K562 (cell line): ENCODE measurements at regions not wholly inside any gene's neighbourhood (a gene's known extent, or its start where the extent isn't known, plus 50 kb on each side); places are given as distances from the start of the nearest gene placed in this dataset.

Source experiments
- ATAC-seq: fragments of 200-7000 bp; cut with Tn5 transposase; 3 replicates; pipeline ENCODE4 v1.9.1; 2020; ENCODE audit warnings: moderate library complexity
- BruUV-seq: library from RNA; stranded (reverse); fragments of 400-500 nt; replicated peaks from 2 replicates; lab custom pipeline; 2021; lab: Mats Ljungman, UMichigan
- CTCF ChIA-PET: fragments of 300-600 bp; formaldehyde crosslinking; extraction: SDS; loops from one replicate; lab custom pipeline; 2021; ENCODE audit warnings: low intra/inter-chr PET ratio; lab: Yijun Ruan, JAX
- POLR2A ChIA-PET: fragments of 300-600, 350-650 bp; sonication (Branson Sonifier 250); formaldehyde crosslinking; extraction: SDS; loops from one replicate; lab custom pipeline; 2021; ENCODE audit warnings: antibody characterized with exemption, inconsistent platforms; lab: Yijun Ruan, JAX
- DNase-seq, 4 experiments: peaks; one replicate each; pipeline versions ENCODE4 v3.0.0 to v3.0.0-alpha.2; 2011 to 2018; ENCODE audit warnings: low spot score in 3 of 4, mixed read lengths in 3 of 4; ENCODE audit errors: extremely low read depth in 1 of 4
- FAIRE-seq: peaks from 2 replicates; lab custom pipeline; 2011; peaks lifted over from hg19 to GRCh38; lab: Jason Lieb, UNC
- H2AFZ ChIP-seq: 2 replicates; pipeline ENCODE4 v1.6.0; 2011; ENCODE audit warnings: low read depth, low read length, control low read depth, inconsistent platforms
- H3K27ac ChIP-seq: fragments of 200-600 bp; 3 replicates; pipeline ENCODE4 v1.8.0; 2011; ENCODE audit warnings: low read depth, mild to moderate bottlenecking, control low read depth, inconsistent platforms, low read length, moderate library complexity, mixed read lengths; ENCODE audit errors: extremely low read depth
- H3K27me3 ChIP-seq, 2 experiments: fragments of 300-600 bp in 1 of 2; 2 replicates in 1 of 2; 3 replicates in 1 of 2; pipeline versions ENCODE4 v1.6.0 to v1.8.0; 2011; ENCODE audit warnings: inconsistent platforms in 2 of 2, low read length in 2 of 2, mild to moderate bottlenecking in 1 of 2, mixed read lengths in 1 of 2, moderate library complexity in 1 of 2; ENCODE audit not compliant: control insufficient read depth in 2 of 2, insufficient read depth in 2 of 2
- H3K36me3 ChIP-seq: fragments of 300-600 bp; 3 replicates; pipeline ENCODE4 v1.8.0; 2011; ENCODE audit warnings: mild to moderate bottlenecking, low read length, inconsistent platforms; ENCODE audit not compliant: control insufficient read depth, insufficient read depth
- H3K4me1 ChIP-seq, 2 experiments: fragments of 200-600 bp in 1 of 2; replicated peaks in 1 of 2; 2 replicates in 1 of 2; 3 replicates in 1 of 2; pipeline versions ENCODE4 v1.5.1 to v1.8.0; 2011; ENCODE audit warnings: inconsistent platforms in 2 of 2, low read length in 2 of 2, mild to moderate bottlenecking in 1 of 2, mixed read lengths in 1 of 2, moderate library complexity in 1 of 2; ENCODE audit not compliant: control insufficient read depth in 2 of 2, insufficient read depth in 2 of 2
- H3K4me2 ChIP-seq: 2 replicates; pipeline ENCODE4 v1.6.1; 2011; ENCODE audit warnings: low read length, control low read depth, inconsistent platforms, mixed read lengths; ENCODE audit not compliant: insufficient read depth
- H3K4me3 ChIP-seq: fragments of 200-600 bp; sonication (generic), shearing (Covaris generic); 2 replicates; pipeline ENCODE4 v1.5.1; 2016; ENCODE audit warnings: control low read depth, inconsistent platforms
- H3K79me2 ChIP-seq: fragments of 200-600 bp; 3 replicates; pipeline ENCODE4 v1.8.0; 2011; ENCODE audit warnings: low read length, inconsistent platforms; ENCODE audit not compliant: control insufficient read depth, insufficient read depth
- H3K9ac ChIP-seq, 2 experiments: 2 replicates each; pipeline versions ENCODE4 v1.6.0 to v1.6.1; 2011; ENCODE audit warnings: low read depth in 2 of 2, low read length in 2 of 2, control low read depth in 1 of 2, inconsistent platforms in 1 of 2, mild to moderate bottlenecking in 1 of 2, mixed read lengths in 1 of 2; ENCODE audit not compliant: insufficient read depth in 1 of 2
- H3K9me1 ChIP-seq: one replicate; pipeline ENCODE4 v1.6.0; 2011; ENCODE audit warnings: inconsistent platforms, mild to moderate bottlenecking, low read length, moderate library complexity; ENCODE audit not compliant: control insufficient read depth, insufficient read depth
- H3K9me3 ChIP-seq: replicated peaks from 2 replicates; pipeline ENCODE4 v1.5.1; 2011; ENCODE audit warnings: low read depth, low read length, inconsistent platforms; ENCODE audit not compliant: control insufficient read depth, insufficient read depth
- H4K20me1 ChIP-seq: replicated peaks from 2 replicates; pipeline ENCODE4 v1.6.1; 2011; ENCODE audit warnings: low read length, inconsistent platforms, mixed read lengths; ENCODE audit not compliant: control insufficient read depth, insufficient read depth
- CEBPG ChIP-seq, 3 experiments: fragments of 200-800 bp in 1 of 3; sonication (Bioruptor generic) in 1 of 3; sonication (generic) in 1 of 3; formaldehyde crosslinking in 1 of 3; IDR thresholded peaks in 2 of 3; conservative IDR thresholded peaks in 1 of 3; 2 replicates each; pipeline versions ENCODE4 v1.6.1 to v1.8.0; 2016 to 2022; ENCODE audit warnings: missing compliant biosample characterization in 2 of 3, missing genetic modification characterization in 2 of 3, mild to moderate bottlenecking in 1 of 3, missing genetic modification reagents in 1 of 3
- DDX20 ChIP-seq: fragments of 450-650 bp; IDR thresholded peaks from 2 replicates; pipeline ENCODE4 v1.6.1; 2016; ENCODE audit warnings: missing genetic modification characterization, low read depth, mild to moderate bottlenecking, missing compliant biosample characterization, moderate library complexity
- DLX4 ChIP-seq: fragments of 250-450 bp; sonication (Bioruptor Pico); IDR thresholded peaks from 2 replicates; pipeline ENCODE4 v1.6.1; 2021; ENCODE audit warnings: mild to moderate bottlenecking
- HES1 ChIP-seq: fragments of 450-650 bp; IDR thresholded peaks from 2 replicates; pipeline ENCODE4 v1.6.1; 2016; ENCODE audit warnings: low read depth, mild to moderate bottlenecking, moderate library complexity
- KAT8 ChIP-seq: fragments of 450-650 bp; IDR thresholded peaks from 2 replicates; pipeline ENCODE4 v1.6.1; 2016; ENCODE audit warnings: low read depth, mild to moderate bottlenecking
- KLF16 ChIP-seq: IDR thresholded peaks from 2 replicates; pipeline ENCODE4 v1.6.1; 2016; ENCODE audit warnings: antibody characterized with exemption
- LEF1 ChIP-seq: fragments of 450-650 bp; IDR thresholded peaks from 2 replicates; pipeline ENCODE4 v1.6.1; 2016; ENCODE audit warnings: mild to moderate bottlenecking
- MBD2 ChIP-seq: sonication (generic); IDR thresholded peaks from 2 replicates; pipeline ENCODE4 v1.6.1; 2016; ENCODE audit warnings: low read depth, borderline replicate concordance
- POLR2H ChIP-seq: IDR thresholded peaks from 2 replicates; pipeline ENCODE4 v1.6.1; 2016; ENCODE audit warnings: missing genetic modification characterization, low read depth, mild to moderate bottlenecking, control low read depth, missing compliant biosample characterization, moderate library complexity
- TAF9B ChIP-seq: fragments of 450-650 bp; IDR thresholded peaks from 2 replicates; pipeline ENCODE4 v1.6.1; 2018; ENCODE audit warnings: mild to moderate bottlenecking; ENCODE audit not compliant: partially characterized antibody
- TEAD2 ChIP-seq: fragments of 450-650 bp; IDR thresholded peaks from 2 replicates; pipeline ENCODE4 v1.6.1; 2016; ENCODE audit warnings: missing genetic modification characterization, control low read depth, missing compliant biosample characterization
- ZBTB26 ChIP-seq: fragments of 450-650 bp; formaldehyde crosslinking; IDR thresholded peaks from 2 replicates; pipeline ENCODE4 v1.4.0; 2022; ENCODE audit warnings: missing genetic modification characterization
- ZBTB8A ChIP-seq: fragments of 450-650 bp; IDR thresholded peaks from 2 replicates; pipeline ENCODE4 v1.6.1; 2018; ENCODE audit warnings: mild to moderate bottlenecking, moderate library complexity; ENCODE audit not compliant: partially characterized antibody
- ZFP36 ChIP-seq: fragments of 150-350 bp; IDR thresholded peaks from 2 replicates; pipeline ENCODE4 v1.6.1; 2018; ENCODE audit warnings: low read length, low read depth; ENCODE audit not compliant: partially characterized antibody
- ZFX ChIP-seq: sonication (generic); formaldehyde crosslinking; IDR thresholded peaks from 2 replicates; pipeline ENCODE4 v1.8.0; 2022; ENCODE audit warnings: mild to moderate bottlenecking, missing genetic modification reagents, moderate library complexity
- ZNF280B ChIP-seq: fragments of 250-450 bp; sonication (Bioruptor Pico); IDR thresholded peaks from 2 replicates; pipeline ENCODE4 v1.5.1; 2021; ENCODE audit warnings: mild to moderate bottlenecking
- ZNF584 ChIP-seq: fragments of 200-800 bp; sonication (Bioruptor generic); IDR thresholded peaks from 2 replicates; pipeline ENCODE4 v1.6.1; 2016; ENCODE audit warnings: low read depth, mild to moderate bottlenecking, missing genetic modification characterization, missing compliant biosample characterization
- WGBS: fragments of 100-300 bp; shearing (Covaris generic); methylation state at CpG from one replicate; pipeline ENCODE4 v1.1.6; 2016; ENCODE audit warnings: low coverage, mixed read lengths; ENCODE audit not compliant: insufficient coverage; ENCODE audit errors: missing lambda C conversion rate; 5-methylcytosine and 5-hydroxymethylcytosine counted together
- in situ Hi-C: fragments of 300-500 bp; cut with MboI; formaldehyde crosslinking; loops from 4 replicates; pipeline ENCODE4 v1.15.0; 2018; ENCODE audit warnings: inconsistent platforms, mixed read lengths
- intact Hi-C: fragments of 100-400 bp; cut with micrococcal nuclease; formaldehyde crosslinking; loops from 2 replicates; pipeline ENCODE4 v1.14.2; 2022

GRCh38 chr3:144351011-144351410 is 379.4 kb downstream of the DIPK2A start (continued):
- TF ChIP-seq ZBTB8A (no peak), ZNF584 (no peak), DDX20 (tag) (no peak), MBD2 (no peak), TAF9B (no peak), LEF1 (no peak)

- H3K79me2 ChIP-seq, result no peaks in the 10 kb centered on the region
- intact Hi-C loops, result no loop called here
- H3K9me3 ChIP-seq, result no peaks in the 10 kb centered on the region
- DNase-seq (no peak), ATAC-seq (no peak), FAIRE-seq (no peak)
- no peaks in the 10 kb centered on the region for H3K27me3 ChIP-seq
- H3K9me1 ChIP-seq, result no peaks in the 10 kb centered on the region
- H3K4me1 ChIP-seq, result no peaks in the 10 kb centered on the region
- CTCF ChIA-PET, result no interaction called here
- BruUV-seq, result no TSS peak
- POLR2A ChIA-PET, result no interaction called here
- H4K20me1 ChIP-seq, result no peaks in the 10 kb centered on the region
- H2AFZ ChIP-seq, result no peak overlapping the region
- no peaks in the 10 kb centered on the region for H3K36me3 ChIP-seq
- WGBS, result 0% methylated on average over 4 of the region's 4 CpGs
- no peak overlapping the region for H3K4me2 ChIP-seq
- in situ Hi-C loops, result no loop called here
- H3K4me3 ChIP-seq, result no peak overlapping the region
- no peak overlapping the region for H3K27ac ChIP-seq
- no peak overlapping the region for H3K9ac ChIP-seq
- TF ChIP-seq TEAD2 (tag) (no peak), KLF16 (no peak), ZFX (CRISPR knock-in tag) (no peak), ZNF280B (CRISPR knock-in tag) (no peak), ZFP36 (no peak), CEBPG (CRISPR knock-in tag; IDR thresholded peaks at IDR 0.05) (no peak), CEBPG (tag; conservative IDR thresholded peaks at IDR 0.05 in 1 of 2, IDR thresholded peaks at IDR 0.05 in 1 of 2) (no peak), KAT8 (no peak), POLR2H (tag) (no peak), HES1 (no peak), ZBTB26 (CRISPR knock-in tag) (no peak), DLX4 (CRISPR knock-in tag) (no peak)
Measured at GRCh38 chr3:144351773-144352365, 380.2 kb downstream of the DIPK2A start.
